ENCODE measurements at regions not wholly inside any gene's neighbourhood (a gene's known extent, or its start where the extent isn't known, plus 50 kb on each side); places are given as distances from the start of the nearest gene placed in this dataset.

GRCh38 chr11:122423273-122423672 lies 232.2 kb upstream of the UBASH3B start:
- Mint-ChIP-seq H3K27ac (no peak overlapping the region), H3K9me3 (no peaks in the 10 kb centered on the region), H3K27me3 (ENCODE audit: low read depth) (no peaks in the 10 kb centered on the region), H3K4me3 (no peak overlapping the region), H3K4me1 (peaks cover 42% of the 10 kb centered on the region), H3K36me3 (no peaks in the 10 kb centered on the region)
- ATAC-seq (no peak), DNase-seq (ENCODE audit: low spot score) (no peak)
- no peak for TF ChIP-seq RELA (CRISPR knock-in tag; IDR thresholded peaks at IDR 0.05; ENCODE audit: borderline replicate concordance)
- TF ChIP-seq, protein P1, sequence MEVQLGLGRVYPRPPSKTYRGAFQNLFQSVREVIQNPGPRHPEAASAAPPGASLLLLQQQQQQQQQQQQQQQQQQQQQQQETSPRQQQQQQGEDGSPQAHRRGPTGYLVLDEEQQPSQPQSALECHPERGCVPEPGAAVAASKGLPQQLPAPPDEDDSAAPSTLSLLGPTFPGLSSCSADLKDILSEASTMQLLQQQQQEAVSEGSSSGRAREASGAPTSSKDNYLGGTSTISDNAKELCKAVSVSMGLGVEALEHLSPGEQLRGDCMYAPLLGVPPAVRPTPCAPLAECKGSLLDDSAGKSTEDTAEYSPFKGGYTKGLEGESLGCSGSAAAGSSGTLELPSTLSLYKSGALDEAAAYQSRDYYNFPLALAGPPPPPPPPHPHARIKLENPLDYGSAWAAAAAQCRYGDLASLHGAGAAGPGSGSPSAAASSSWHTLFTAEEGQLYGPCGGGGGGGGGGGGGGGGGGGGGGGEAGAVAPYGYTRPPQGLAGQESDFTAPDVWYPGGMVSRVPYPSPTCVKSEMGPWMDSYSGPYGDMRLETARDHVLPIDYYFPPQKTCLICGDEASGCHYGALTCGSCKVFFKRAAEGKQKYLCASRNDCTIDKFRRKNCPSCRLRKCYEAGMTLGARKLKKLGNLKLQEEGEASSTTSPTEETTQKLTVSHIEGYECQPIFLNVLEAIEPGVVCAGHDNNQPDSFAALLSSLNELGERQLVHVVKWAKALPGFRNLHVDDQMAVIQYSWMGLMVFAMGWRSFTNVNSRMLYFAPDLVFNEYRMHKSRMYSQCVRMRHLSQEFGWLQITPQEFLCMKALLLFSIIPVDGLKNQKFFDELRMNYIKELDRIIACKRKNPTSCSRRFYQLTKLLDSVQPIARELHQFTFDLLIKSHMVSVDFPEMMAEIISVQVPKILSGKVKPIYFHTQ (CRISPR knock-in tag; IDR thresholded peaks at IDR 0.05), result no peak
- TF ChIP-seq ATF1 (CRISPR knock-in tag; IDR thresholded peaks at IDR 0.05), result no peak
- TF ChIP-seq TEAD4 (CRISPR knock-in tag; IDR thresholded peaks at IDR 0.05), result no peak
- no peak for TF ChIP-seq ZMAT4 (CRISPR knock-in tag; IDR thresholded peaks at IDR 0.05)
- no peak for TF ChIP-seq TEAD1 (CRISPR knock-in tag; IDR thresholded peaks at IDR 0.05)
- TF ChIP-seq KAT7 (CRISPR knock-in tag; IDR thresholded peaks at IDR 0.05; ENCODE audit: borderline replicate concordance), result no peak
- no peak for TF ChIP-seq SP1 (CRISPR knock-in tag; conservative IDR thresholded peaks at IDR 0.05)
- no peak for TF ChIP-seq SMAD3 (CRISPR knock-in tag; IDR thresholded peaks at IDR 0.05; ENCODE audit: borderline replicate concordance)
- TF ChIP-seq HMGA2 (CRISPR knock-in tag; IDR thresholded peaks at IDR 0.05), result no peak
- TF ChIP-seq JUN (CRISPR knock-in tag; IDR thresholded peaks at IDR 0.05), result no peak
- no peak for TF ChIP-seq ZNF219 (CRISPR knock-in tag; IDR thresholded peaks at IDR 0.05; ENCODE audit: borderline replicate concordance)
- no peak for TF ChIP-seq SMAD4 (CRISPR knock-in tag; IDR thresholded peaks at IDR 0.05)
- TF ChIP-seq MYBL2 (CRISPR knock-in tag; IDR thresholded peaks at IDR 0.05), result no peak
- ChIA-PET CTCF (interaction anchor here (0.6 to 1.2 kb wide), 3 partner anchors 83 to 255 kb away, joined by 4 to 5 read pairs (median 4); no protein-coding TSS in a partner anchor), POLR2A (no interaction called here)

DNA sequence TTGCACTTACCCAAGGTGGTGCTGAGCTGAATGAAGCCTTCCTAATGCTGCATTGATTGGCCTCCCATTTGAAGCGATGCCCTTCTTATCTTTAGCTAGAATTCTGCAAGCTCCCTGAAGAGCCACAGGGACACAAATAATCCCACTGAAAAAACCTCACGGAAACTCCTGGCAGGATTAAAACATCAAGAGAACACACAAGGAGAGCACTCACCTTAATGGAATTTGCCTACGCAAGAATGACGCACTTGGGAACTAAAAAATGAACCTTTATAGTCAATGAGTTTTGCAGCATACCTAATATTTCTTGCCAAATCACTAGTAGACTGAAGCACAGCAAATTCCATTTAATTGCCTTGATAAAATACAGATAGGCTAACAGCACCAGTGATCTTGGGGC lies 232.8 kb upstream of the UBASH3B start:
- H3K27me3 Mint-ChIP-seq (ENCODE audit: low read depth), result no peaks in the 10 kb centered on the region
- ChIA-PET POLR2A (no interaction called here), CTCF (interaction anchor here (1.2 kb wide), 1 partner anchor 83 kb away, joined by 4 read pairs; no protein-coding TSS in a partner anchor)
- H3K36me3 Mint-ChIP-seq, result no peaks in the 10 kb centered on the region
- ATAC-seq (no peak), DNase-seq (ENCODE audit: low spot score) (no peak)
- H3K4me3 Mint-ChIP-seq, result no peak overlapping the region
- H3K9me3 Mint-ChIP-seq, result no peaks in the 10 kb centered on the region
- H3K4me1 Mint-ChIP-seq, result peaks cover 42% of the 10 kb centered on the region
- H3K27ac Mint-ChIP-seq, result no peak overlapping the region
- TF ChIP-seq KAT7 (CRISPR knock-in tag; IDR thresholded peaks at IDR 0.05; ENCODE audit: borderline replicate concordance) (no peak), USF1 (CRISPR knock-in tag; IDR thresholded peaks at IDR 0.05) (no peak), HMGXB4 (CRISPR knock-in tag; IDR thresholded peaks at IDR 0.05) (no peak), FOXP1 (CRISPR knock-in tag; IDR thresholded peaks at IDR 0.05; ENCODE audit: borderline replicate concordance) (no peak), MYBL2 (CRISPR knock-in tag; IDR thresholded peaks at IDR 0.05) (no peak), GABPB1 (CRISPR knock-in tag; IDR thresholded peaks at IDR 0.05) (no peak), ZNF671 (CRISPR knock-in tag; IDR thresholded peaks at IDR 0.05) (no peak), CTCF (IDR thresholded peaks at IDR 0.05) (no peak), ZBTB43 (CRISPR knock-in tag; IDR thresholded peaks at IDR 0.05) (no peak), SMAD4 (CRISPR knock-in tag; IDR thresholded peaks at IDR 0.05) (no peak), ZNF121 (CRISPR knock-in tag; IDR thresholded peaks at IDR 0.05) (no peak), CDX4 (CRISPR knock-in tag; IDR thresholded peaks at IDR 0.05; ENCODE audit: borderline replicate concordance) (no peak), SMAD3 (CRISPR knock-in tag; IDR thresholded peaks at IDR 0.05; ENCODE audit: borderline replicate concordance) (no peak), ZNF317 (CRISPR knock-in tag; IDR thresholded peaks at IDR 0.05; ENCODE audit: borderline replicate concordance, low read depth) (no peak)
- TF ChIP-seq, protein P2, sequence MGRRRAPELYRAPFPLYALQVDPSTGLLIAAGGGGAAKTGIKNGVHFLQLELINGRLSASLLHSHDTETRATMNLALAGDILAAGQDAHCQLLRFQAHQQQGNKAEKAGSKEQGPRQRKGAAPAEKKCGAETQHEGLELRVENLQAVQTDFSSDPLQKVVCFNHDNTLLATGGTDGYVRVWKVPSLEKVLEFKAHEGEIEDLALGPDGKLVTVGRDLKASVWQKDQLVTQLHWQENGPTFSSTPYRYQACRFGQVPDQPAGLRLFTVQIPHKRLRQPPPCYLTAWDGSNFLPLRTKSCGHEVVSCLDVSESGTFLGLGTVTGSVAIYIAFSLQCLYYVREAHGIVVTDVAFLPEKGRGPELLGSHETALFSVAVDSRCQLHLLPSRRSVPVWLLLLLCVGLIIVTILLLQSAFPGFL (CRISPR knock-in tag; IDR thresholded peaks at IDR 0.05; ENCODE audit: borderline replicate concordance), result no peak

Data from WTC11 (cell line).